ENCODE measurements at regions not wholly inside any gene's neighbourhood (a gene's known extent, or its start where the extent isn't known, plus 50 kb on each side); places are given as distances from the start of the nearest gene placed in this dataset.
A peak's percentile ranks its signal among the peaks of the same experiment; 100 is the strongest.

GRCh38 chr5:8585230-8586018 is 716.5 kb downstream of the MTRR start:
- H4K5ac ChIP-seq (ENCODE audit: insufficient read length, low read depth, low read length), result no peak overlapping the region
- no peak for FAIRE-seq
- H2BK12ac ChIP-seq (ENCODE audit: low read depth, low read length), result no peak overlapping the region
- H4K8ac ChIP-seq (ENCODE audit: extremely low read depth, insufficient read depth, low read length), result no peak overlapping the region
- no peaks in the 10 kb centered on the region; a peak in 1 of 4 replicates for H3K9me3 ChIP-seq (ENCODE audit: insufficient read depth in 2 of 2, low read depth in 1 of 2, low read length in 1 of 2)
- ChIA-PET POLR2A (ENCODE audit: partially characterized antibody) (no interaction called here), CTCF (ENCODE audit: partially characterized antibody) (interaction anchor here (0.6 to 1.5 kb wide), 8 partner anchors 12 to 1557 kb away, joined by 3 to 9 read pairs (median 4); no protein-coding TSS in a partner anchor)
- H3K27ac ChIP-seq (ENCODE audit: low read depth, low read length), result no peak overlapping the region
- TF ChIP-seq RAD21 (IDR thresholded peaks at IDR 0.05 in 1 of 2, conservative IDR thresholded peaks at IDR 0.05 in 1 of 2; ENCODE audit: low read depth in 2 of 2, low read length in 2 of 2) (peak; percentile 49 to 53), CTCF (IDR thresholded peaks at IDR 0.05; ENCODE audit: control extremely low read depth in 1 of 3, insufficient read depth in 1 of 3, low read depth in 1 of 3, low read length in 3 of 3) (peak; percentile 41 to 64 (median 54)), E2F6 (IDR thresholded peaks at IDR 0.05) (no peak), KDM5A (IDR thresholded peaks at IDR 0.05; ENCODE audit: low read length) (no peak)
- no peak for DNase-seq (ENCODE audit: low read depth in 1 of 2, low spot score in 2 of 2)
- H3K56ac ChIP-seq (replicated peaks; ENCODE audit: insufficient read length, low read depth, low read length), result no peak overlapping the region
- no peak overlapping the region for H3K18ac ChIP-seq (ENCODE audit: extremely low read depth, low read length)
- no peaks in the 10 kb centered on the region for H3K36me3 ChIP-seq (ENCODE audit: control insufficient read depth in 2 of 4, insufficient read depth in 4 of 4, low read length in 3 of 4)
- no peak overlapping the region for H2BK15ac ChIP-seq (ENCODE audit: low read length)
- H2BK20ac ChIP-seq (ENCODE audit: low read length), result no peak overlapping the region
- no peak overlapping the region for H2BK120ac ChIP-seq (replicated peaks; ENCODE audit: low read depth, low read length)
- WGBS, 2 experiments (ENCODE audit: extremely low coverage in 1 of 2, insufficient coverage in 1 of 2, insufficient read length in 1 of 2, insufficient replicate concordance in 2 of 2, low coverage in 1 of 2, low lambda C conversion rate in 2 of 2, missing lambda C conversion rate in 1 of 2), result 73% methylated on average over 3 of the region's 3 CpGs; no CpG with 5 or more reads in 1 of the 2 experiments
- H3K79me1 ChIP-seq (ENCODE audit: low read depth, low read length), result no peaks in the 10 kb centered on the region
- no peak overlapping the region for H2BK5ac ChIP-seq (ENCODE audit: low read depth, low read length)
- no peaks in the 10 kb centered on the region for H3K4me1 ChIP-seq (replicated peaks in 1 of 4; ENCODE audit: control insufficient read depth in 3 of 4, insufficient read depth in 4 of 4, low read length in 3 of 4)
- H3K27me3 ChIP-seq (replicated peaks in 1 of 4; ENCODE audit: control insufficient read depth in 3 of 4, extremely low read depth in 1 of 4, insufficient read depth in 3 of 4, low read length in 3 of 4), result no peaks in the 10 kb centered on the region
- no peaks in the 10 kb centered on the region for H3K23me2 ChIP-seq (ENCODE audit: low read depth, low read length)
- no peak overlapping the region for H3K23ac ChIP-seq (ENCODE audit: insufficient read length)
- H3K9ac ChIP-seq (replicated peaks in 1 of 4; ENCODE audit: extremely low read depth in 1 of 4, low read depth in 3 of 4, low read length in 3 of 4), result no peak overlapping the region
- H4K20me1 ChIP-seq (replicated peaks in 1 of 2; ENCODE audit: control insufficient read depth in 1 of 2, insufficient read depth in 2 of 2, low read length in 2 of 2), result no peaks in the 10 kb centered on the region
- no peak overlapping the region for H4K91ac ChIP-seq (replicated peaks; ENCODE audit: insufficient read length, low read length)
- no peak overlapping the region for H2AK5ac ChIP-seq (ENCODE audit: low read depth, low read length)
- no peak overlapping the region for H3K14ac ChIP-seq (ENCODE audit: insufficient read length)
- H2AFZ ChIP-seq (ENCODE audit: low read length), result no peak overlapping the region
- no peak overlapping the region for H3K4me3 ChIP-seq (ENCODE audit: extremely low read depth in 1 of 4, insufficient read depth in 2 of 4, low read depth in 3 of 4, low read length in 4 of 4)
- no peak overlapping the region for H3K4me2 ChIP-seq (ENCODE audit: insufficient read depth in 1 of 2, low read depth in 2 of 2, low read length in 2 of 2)
- no peaks in the 10 kb centered on the region for H3K79me2 ChIP-seq (ENCODE audit: control insufficient read depth in 1 of 2, insufficient read depth in 2 of 2, low read length in 2 of 2)
- no peak overlapping the region for H3K4ac ChIP-seq (replicated peaks; ENCODE audit: insufficient read length, low read depth, low read length)

All from H1 (cell line).